GM20000 (cell line): ENCODE measurements at regions not wholly inside any gene's neighbourhood (a gene's known extent, or its start where the extent isn't known, plus 50 kb on each side); places are given as distances from the start of the nearest gene placed in this dataset.
"Not testable (repeated sequence)": the region's sequence is repeated elsewhere in the genome, so short reads cannot be mapped to it uniquely, and the experiment has no call there.

Experiments used
- DNase-seq: peaks from one replicate; pipeline ENCODE4 v3.0.0; 2012; ENCODE audit warnings: low spot score
- TF ChIP-seq, protein P1 (sequence below): IDR thresholded peaks from 2 replicates; pipeline ENCODE4 v1.5.1; 2012; ENCODE audit warnings: mild to moderate bottlenecking, control low read depth; ENCODE audit errors: extremely low read depth, missing control alignments

- no peak for DNase-seq
- TF ChIP-seq, protein P1, sequence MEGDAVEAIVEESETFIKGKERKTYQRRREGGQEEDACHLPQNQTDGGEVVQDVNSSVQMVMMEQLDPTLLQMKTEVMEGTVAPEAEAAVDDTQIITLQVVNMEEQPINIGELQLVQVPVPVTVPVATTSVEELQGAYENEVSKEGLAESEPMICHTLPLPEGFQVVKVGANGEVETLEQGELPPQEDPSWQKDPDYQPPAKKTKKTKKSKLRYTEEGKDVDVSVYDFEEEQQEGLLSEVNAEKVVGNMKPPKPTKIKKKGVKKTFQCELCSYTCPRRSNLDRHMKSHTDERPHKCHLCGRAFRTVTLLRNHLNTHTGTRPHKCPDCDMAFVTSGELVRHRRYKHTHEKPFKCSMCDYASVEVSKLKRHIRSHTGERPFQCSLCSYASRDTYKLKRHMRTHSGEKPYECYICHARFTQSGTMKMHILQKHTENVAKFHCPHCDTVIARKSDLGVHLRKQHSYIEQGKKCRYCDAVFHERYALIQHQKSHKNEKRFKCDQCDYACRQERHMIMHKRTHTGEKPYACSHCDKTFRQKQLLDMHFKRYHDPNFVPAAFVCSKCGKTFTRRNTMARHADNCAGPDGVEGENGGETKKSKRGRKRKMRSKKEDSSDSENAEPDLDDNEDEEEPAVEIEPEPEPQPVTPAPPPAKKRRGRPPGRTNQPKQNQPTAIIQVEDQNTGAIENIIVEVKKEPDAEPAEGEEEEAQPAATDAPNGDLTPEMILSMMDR = no peak
These were observed 257.5 kb upstream of the B3GALT2 start for GRCh38 chr1:193443886-193444285.

DNA sequence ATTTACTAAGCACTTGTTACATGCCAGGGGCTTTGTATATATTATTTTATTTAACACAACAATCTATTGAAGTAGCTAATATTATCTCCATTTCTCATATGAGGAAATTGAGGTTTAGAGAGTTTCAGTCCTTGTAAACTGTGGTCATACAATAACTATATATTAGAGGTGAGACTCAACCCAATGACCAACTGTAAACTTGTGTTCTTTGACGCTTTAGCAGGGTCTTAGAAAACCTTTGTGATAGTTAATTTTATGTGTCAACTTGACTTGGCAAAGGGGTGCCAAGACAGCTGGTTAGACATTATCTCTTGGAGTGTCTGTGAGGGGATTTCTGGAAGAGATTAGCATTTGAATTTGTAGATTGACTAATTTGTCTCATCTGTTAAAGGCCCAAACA, 252.4 kb upstream of the B3GALT2 start:
- TF ChIP-seq, protein P1 = no peak
- DNase-seq = peak; percentile 20

DNA sequence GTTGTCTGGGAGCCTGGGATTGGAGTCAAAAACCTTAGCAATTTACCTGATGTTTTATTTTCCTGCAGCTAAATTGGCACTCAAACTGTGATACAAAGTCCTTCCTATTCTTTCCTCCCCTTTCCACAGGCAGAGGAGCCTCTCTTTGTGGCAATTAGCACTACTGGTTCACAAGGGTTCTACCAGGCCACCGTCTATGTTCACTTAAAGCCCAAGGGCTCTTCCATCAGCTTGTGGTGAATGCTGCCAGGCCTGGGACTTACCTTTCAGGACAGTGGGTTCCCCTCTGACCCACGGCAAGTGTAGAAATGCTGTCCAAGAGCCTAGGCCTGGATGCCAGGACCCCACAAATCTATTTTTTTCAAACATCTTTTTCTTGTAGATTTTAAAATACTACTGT, 251.9 kb upstream of the B3GALT2 start:
- TF ChIP-seq, protein P1 = no peak
- no peak for DNase-seq

DNA sequence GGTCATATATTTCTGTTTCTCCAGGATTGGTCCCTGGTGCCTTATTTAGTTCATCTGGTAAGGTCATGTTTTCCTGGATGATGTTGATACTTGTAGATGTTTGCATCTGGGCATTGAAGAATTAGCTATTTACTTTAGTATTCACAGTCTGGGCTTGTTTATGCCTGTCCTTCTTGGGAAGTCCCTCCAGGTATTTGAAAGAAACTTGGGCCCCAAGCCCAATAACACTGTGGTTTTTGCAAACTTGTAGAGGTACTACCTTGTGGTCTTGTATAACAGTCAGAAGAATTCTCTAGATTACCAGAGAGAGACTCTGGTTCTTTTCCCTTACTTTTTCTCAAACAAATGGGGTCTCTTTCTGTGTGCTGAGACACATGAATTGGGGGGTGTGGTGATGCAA, 251.4 kb upstream of the B3GALT2 start:
- DNase-seq = peak; percentile 35
- TF ChIP-seq, protein P1 = no peak

GRCh38 chr1:193437333-193437732, 250.9 kb upstream of the B3GALT2 start:
- not testable (repeated sequence) for DNase-seq

GRCh38 chr1:193435781-193436180, 249.4 kb upstream of the B3GALT2 start:
- TF ChIP-seq, protein P1 = no peak
- no peak for DNase-seq

DNA sequence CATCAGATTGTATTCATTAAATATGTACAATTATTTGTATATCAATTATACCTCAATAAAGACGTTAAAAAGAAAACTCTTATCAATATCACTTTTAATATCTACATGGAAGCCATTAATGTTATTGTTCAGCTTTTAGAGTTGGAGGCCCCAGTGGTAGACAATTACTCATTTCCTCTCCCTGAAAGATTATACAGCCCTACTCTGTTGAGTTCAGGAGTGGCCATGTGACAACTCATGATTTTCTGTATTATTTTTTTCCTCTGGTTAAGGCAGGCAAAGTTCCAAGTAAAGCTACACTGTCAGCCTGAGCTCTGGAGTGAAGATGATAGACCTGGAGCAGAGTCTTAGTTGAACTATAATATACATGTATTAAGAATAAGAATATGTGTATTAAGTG, 247.9 kb upstream of the B3GALT2 start:
- TF ChIP-seq, protein P1 = no peak
- DNase-seq = no peak

DNA sequence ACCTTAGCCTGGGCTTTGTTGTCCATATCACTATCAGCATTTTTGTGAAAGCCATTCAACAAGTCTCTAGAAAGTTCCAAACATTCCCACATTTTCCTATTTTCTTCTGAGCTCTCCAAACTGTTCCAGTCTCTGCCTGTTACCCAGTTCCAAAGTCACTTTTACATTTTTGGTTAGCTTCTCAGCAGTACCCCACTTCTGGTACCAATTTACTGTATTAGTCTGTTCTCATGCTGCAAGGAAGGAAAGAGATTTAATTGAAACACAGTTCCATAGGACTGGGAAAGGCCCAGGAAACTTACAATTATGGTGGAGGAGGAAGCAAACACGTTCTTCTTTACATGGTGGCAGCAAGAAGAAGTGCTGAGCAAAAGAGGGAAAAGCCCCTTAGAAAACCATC, 247.2 kb upstream of the B3GALT2 start:
- no peak for DNase-seq
- TF ChIP-seq, protein P1 = no peak
